Hepatocyte (in vitro differentiated cells): ENCODE measurements at regions not wholly inside any gene's neighbourhood (a gene's known extent, or its start where the extent isn't known, plus 50 kb on each side); places are given as distances from the start of the nearest gene placed in this dataset.

Experiments
- EZH2 ChIP-seq: fragments of 200-600 bp; sonication (generic); IDR thresholded peaks from 2 replicates; pipeline ENCODE4 v1.6.1; 2016; ENCODE audit warnings: antibody characterized with exemption, mild to moderate bottlenecking, borderline replicate concordance
- EZH2phosphoT487 ChIP-seq: fragments of 200-600 bp; sonication (generic); IDR thresholded peaks from one replicate; pipeline ENCODE4 v1.6.1; 2018; ENCODE audit warnings: antibody characterized with exemption, mild to moderate bottlenecking, low read depth, moderate library complexity; ENCODE audit not compliant: unreplicated experiment, severe bottlenecking
- TF ChIP-seq, protein P1 (sequence below): fragments of 200-600 bp; sonication (generic); IDR thresholded peaks from 2 replicates; pipeline ENCODE4 v1.5.1; 2016; ENCODE audit warnings: antibody characterized with exemption, mild to moderate bottlenecking; ENCODE audit not compliant: poor library complexity

- TF ChIP-seq, protein P1, sequence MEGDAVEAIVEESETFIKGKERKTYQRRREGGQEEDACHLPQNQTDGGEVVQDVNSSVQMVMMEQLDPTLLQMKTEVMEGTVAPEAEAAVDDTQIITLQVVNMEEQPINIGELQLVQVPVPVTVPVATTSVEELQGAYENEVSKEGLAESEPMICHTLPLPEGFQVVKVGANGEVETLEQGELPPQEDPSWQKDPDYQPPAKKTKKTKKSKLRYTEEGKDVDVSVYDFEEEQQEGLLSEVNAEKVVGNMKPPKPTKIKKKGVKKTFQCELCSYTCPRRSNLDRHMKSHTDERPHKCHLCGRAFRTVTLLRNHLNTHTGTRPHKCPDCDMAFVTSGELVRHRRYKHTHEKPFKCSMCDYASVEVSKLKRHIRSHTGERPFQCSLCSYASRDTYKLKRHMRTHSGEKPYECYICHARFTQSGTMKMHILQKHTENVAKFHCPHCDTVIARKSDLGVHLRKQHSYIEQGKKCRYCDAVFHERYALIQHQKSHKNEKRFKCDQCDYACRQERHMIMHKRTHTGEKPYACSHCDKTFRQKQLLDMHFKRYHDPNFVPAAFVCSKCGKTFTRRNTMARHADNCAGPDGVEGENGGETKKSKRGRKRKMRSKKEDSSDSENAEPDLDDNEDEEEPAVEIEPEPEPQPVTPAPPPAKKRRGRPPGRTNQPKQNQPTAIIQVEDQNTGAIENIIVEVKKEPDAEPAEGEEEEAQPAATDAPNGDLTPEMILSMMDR = no peak
- no peak for TF ChIP-seq EZH2
- no peak for TF ChIP-seq EZH2phosphoT487
These were observed 223.7 kb upstream of the DYNLRB2 start for GRCh38 chr16:80317116-80317515.
